ENCODE measurements at regions not wholly inside any gene's neighbourhood (a gene's known extent, or its start where the extent isn't known, plus 50 kb on each side); places are given as distances from the start of the nearest gene placed in this dataset.

DNA sequence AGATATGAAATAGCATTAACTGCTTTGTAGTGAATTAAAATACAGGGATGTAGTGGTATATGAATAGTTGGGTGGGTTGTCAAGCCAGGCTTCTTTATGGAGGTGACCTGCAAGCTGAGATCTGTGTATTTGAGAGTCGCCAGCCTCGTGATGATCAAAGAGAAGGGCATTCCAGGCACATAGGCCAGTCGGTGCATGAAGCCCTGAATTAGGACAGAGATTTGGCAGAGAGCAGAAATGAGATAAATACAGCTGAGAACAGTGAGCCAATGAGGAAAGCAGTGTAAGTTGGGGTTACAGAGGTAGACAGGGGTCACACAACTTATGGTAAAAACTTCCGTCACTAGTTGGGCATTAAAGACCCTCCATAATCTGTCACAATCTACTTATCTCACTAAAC is 641.9 kb downstream of the OTOL1 start:
- Mint-ChIP-seq H3K36me3 (ENCODE audit: low read depth) (no peaks in the 10 kb centered on the region), H3K9me3 (no peaks in the 10 kb centered on the region), H3K4me3 (no peak overlapping the region), H3K4me1 (peaks cover 14% of the 10 kb centered on the region), H3K27me3 (ENCODE audit: low read depth) (peaks cover 4% of the 10 kb centered on the region), H3K27ac (no peak overlapping the region)
- TF ChIP-seq, protein P1, sequence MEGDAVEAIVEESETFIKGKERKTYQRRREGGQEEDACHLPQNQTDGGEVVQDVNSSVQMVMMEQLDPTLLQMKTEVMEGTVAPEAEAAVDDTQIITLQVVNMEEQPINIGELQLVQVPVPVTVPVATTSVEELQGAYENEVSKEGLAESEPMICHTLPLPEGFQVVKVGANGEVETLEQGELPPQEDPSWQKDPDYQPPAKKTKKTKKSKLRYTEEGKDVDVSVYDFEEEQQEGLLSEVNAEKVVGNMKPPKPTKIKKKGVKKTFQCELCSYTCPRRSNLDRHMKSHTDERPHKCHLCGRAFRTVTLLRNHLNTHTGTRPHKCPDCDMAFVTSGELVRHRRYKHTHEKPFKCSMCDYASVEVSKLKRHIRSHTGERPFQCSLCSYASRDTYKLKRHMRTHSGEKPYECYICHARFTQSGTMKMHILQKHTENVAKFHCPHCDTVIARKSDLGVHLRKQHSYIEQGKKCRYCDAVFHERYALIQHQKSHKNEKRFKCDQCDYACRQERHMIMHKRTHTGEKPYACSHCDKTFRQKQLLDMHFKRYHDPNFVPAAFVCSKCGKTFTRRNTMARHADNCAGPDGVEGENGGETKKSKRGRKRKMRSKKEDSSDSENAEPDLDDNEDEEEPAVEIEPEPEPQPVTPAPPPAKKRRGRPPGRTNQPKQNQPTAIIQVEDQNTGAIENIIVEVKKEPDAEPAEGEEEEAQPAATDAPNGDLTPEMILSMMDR (IDR thresholded peaks at IDR 0.05; ENCODE audit: unreplicated experiment in 3 of 3) = no peak

DNA sequence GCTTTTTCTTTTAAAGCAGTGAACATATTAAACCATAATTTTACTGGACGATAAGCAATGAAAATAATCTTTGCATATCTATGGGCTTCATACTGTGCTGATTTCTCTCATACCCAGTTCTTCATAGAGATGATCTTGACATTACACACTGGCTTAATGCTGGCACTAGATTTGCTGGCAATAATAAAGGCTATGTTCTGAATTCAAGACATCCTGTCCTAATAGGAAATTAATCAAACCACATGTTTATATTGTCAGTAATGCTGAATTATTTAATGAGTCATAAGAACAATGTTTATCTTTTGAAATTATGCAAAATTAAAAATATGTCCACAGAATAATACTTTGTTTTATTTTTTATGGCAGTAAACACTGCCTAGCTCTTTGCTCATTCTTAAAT is 643.2 kb downstream of the OTOL1 start:
- Mint-ChIP-seq H3K27ac (no peak overlapping the region), H3K36me3 (ENCODE audit: low read depth) (no peaks in the 10 kb centered on the region), H3K4me3 (no peak overlapping the region), H3K4me1 (peaks cover 5% of the 10 kb centered on the region), H3K27me3 (ENCODE audit: low read depth) (peaks cover 4% of the 10 kb centered on the region), H3K9me3 (no peaks in the 10 kb centered on the region)
- TF ChIP-seq, protein P1 (IDR thresholded peaks at IDR 0.05; ENCODE audit: unreplicated experiment in 3 of 3) = no peak

DNA sequence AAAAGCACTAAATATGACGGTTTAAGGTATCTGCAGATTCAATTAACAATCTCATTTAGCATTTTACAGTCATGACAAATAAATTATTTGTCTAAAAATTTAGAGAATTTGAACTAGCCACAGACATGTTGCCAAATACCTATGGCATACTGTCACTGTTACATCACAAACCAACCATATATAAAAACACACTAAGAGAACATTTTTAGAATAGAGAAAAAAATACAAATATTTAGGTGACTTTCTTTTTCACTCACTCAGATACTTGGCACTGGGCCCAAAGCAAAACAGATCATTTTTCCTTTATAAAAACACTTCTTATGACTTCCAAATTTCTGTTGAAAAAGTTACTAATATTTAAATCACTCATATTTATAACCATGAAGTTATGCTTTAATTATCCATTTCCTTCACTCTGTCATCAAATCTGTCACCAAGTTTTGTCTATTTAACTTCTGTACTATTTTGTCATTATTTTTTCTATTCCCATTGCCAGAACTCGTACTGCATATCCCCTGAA is 644.7 kb downstream of the OTOL1 start:
- H3K36me3 Mint-ChIP-seq (ENCODE audit: low read depth) = no peaks in the 10 kb centered on the region
- H3K27me3 Mint-ChIP-seq (ENCODE audit: low read depth) = peaks cover 4% of the 10 kb centered on the region
- no peak overlapping the region for H3K27ac Mint-ChIP-seq
- no peak overlapping the region for H3K4me3 Mint-ChIP-seq
- H3K4me1 Mint-ChIP-seq = peaks cover 5% of the 10 kb centered on the region
- TF ChIP-seq, protein P1 (IDR thresholded peaks at IDR 0.05; ENCODE audit: unreplicated experiment in 3 of 3) = no peak
- no peaks in the 10 kb centered on the region for H3K9me3 Mint-ChIP-seq

DNA sequence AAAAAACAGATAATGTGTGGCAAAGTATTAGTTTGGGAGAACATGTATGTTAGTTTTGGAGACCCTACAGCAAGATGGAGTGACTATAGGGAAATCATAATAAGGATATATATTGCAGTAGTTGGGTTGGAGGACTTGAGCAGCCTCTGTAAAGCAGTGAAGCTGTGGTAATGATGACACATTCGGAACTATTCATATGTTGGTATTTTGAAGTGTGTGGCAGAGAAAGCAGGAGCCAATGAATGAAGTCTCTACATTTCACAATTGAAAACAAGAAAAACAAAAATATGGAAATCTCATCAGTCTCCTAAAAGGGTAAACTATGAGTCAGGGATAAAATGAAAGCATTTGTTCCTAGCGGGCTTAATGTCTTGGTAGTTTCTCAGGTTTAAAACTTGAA is 645.9 kb downstream of the OTOL1 start:
- Mint-ChIP-seq H3K9me3 (no peaks in the 10 kb centered on the region), H3K27me3 (ENCODE audit: low read depth) (peaks cover 4% of the 10 kb centered on the region), H3K4me3 (no peak overlapping the region), H3K27ac (no peak overlapping the region), H3K4me1 (peaks cover 5% of the 10 kb centered on the region), H3K36me3 (ENCODE audit: low read depth) (no peaks in the 10 kb centered on the region)
- TF ChIP-seq, protein P1 (IDR thresholded peaks at IDR 0.05; ENCODE audit: unreplicated experiment in 3 of 3) = no peak

DNA sequence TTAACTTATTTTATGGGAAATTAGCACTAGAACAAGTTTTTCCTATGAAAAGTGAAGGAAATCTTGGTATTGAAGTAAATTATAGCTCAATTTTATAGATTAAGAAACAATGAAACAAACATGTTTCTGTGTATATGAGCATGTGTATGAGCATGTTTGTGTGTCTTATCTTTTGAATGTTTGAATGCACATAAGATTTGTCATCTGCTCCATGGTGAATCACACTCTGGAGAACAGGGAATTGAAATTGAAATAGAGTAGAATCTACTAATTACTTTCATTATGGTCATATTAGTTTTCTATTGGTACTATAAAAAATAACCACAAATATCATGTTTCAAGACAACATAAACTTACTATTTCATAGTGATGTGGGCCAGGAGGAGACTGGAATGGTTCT is 646.6 kb downstream of the OTOL1 start:
- H3K27me3 Mint-ChIP-seq (ENCODE audit: low read depth) = peaks cover 4% of the 10 kb centered on the region
- peaks cover 5% of the 10 kb centered on the region for H3K4me1 Mint-ChIP-seq
- H3K36me3 Mint-ChIP-seq (ENCODE audit: low read depth) = no peaks in the 10 kb centered on the region
- no peak overlapping the region for H3K4me3 Mint-ChIP-seq
- H3K27ac Mint-ChIP-seq = no peak overlapping the region
- TF ChIP-seq, protein P1 (IDR thresholded peaks at IDR 0.05; ENCODE audit: unreplicated experiment in 3 of 3) = no peak
- no peaks in the 10 kb centered on the region for H3K9me3 Mint-ChIP-seq

DNA sequence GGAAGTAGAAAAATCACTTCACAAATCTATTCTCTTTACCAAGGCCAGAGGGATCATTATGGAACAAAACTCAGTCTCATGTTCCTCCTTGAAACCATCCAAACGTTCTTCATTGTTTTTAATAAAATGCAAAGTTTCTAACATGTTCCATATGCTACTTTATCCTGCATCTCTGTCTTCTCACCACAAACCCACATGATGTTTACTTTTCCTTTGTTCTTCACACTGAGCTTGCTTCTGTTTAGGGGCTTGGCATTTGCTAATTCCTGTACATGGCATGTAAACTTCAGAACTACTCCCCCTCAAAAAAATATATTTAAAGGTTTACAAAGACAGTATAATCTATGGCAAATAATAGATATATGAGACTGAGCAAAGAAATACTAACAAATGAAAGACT is 651.4 kb downstream of the OTOL1 start:
- no peaks in the 10 kb centered on the region for H3K36me3 Mint-ChIP-seq (ENCODE audit: low read depth)
- TF ChIP-seq, protein P1 (IDR thresholded peaks at IDR 0.05; ENCODE audit: unreplicated experiment in 3 of 3) = no peak
- H3K27ac Mint-ChIP-seq = no peak overlapping the region
- no peaks in the 10 kb centered on the region for H3K9me3 Mint-ChIP-seq
- H3K27me3 Mint-ChIP-seq (ENCODE audit: low read depth) = no peaks in the 10 kb centered on the region
- H3K4me3 Mint-ChIP-seq = no peak overlapping the region
- no peaks in the 10 kb centered on the region for H3K4me1 Mint-ChIP-seq

Measured in nephron (organoid).